CD4-positive, alpha-beta T cell (primary cell): ENCODE measurements at regions not wholly inside any gene's neighbourhood (a gene's known extent, or its start where the extent isn't known, plus 50 kb on each side); places are given as distances from the start of the nearest gene placed in this dataset.
"Not testable (repeated sequence)": the region's sequence is repeated elsewhere in the genome, so short reads cannot be mapped to it uniquely, and the experiment has no call there.

Source experiments
- ATAC-seq: fragments of 200-7000 bp; cut with Tn5 transposase; one replicate; pipeline ENCODE4 v1.10.0; 2022; ENCODE audit warnings: mild to moderate bottlenecking; ENCODE audit not compliant: poor library complexity
- CTCF ChIA-PET: fragments of 350-600 bp; sonication (Branson Sonifier 250); formaldehyde crosslinking; loops from one replicate; lab custom pipeline; 2021; ENCODE audit warnings: antibody characterized with exemption, inconsistent platforms; lab: Charles Lee
- POLR2A ChIA-PET: fragments of 350-600 bp; sonication (Branson Sonifier 250); formaldehyde crosslinking; loops from one replicate; lab custom pipeline; 2021; ENCODE audit warnings: antibody characterized with exemption, inconsistent platforms; lab: Charles Lee
- DNase-seq, 14 experiments: peaks; one replicate each; pipeline ENCODE4 v3.0.0-alpha.2; 2013 to 2020; ENCODE audit warnings: mixed read lengths in 2 of 14
- H3K27ac ChIP-seq, 2 donors: one replicate each; pipeline versions ENCODE4 v1.5.1 to v1.7.0; 2013; ENCODE audit warnings: low read length in 2 of 2, low read depth in 1 of 2, mild to moderate bottlenecking in 1 of 2
- H3K27me3 ChIP-seq, 2 experiments: 1 replicate in 1 of 2; 2 replicates in 1 of 2; pipeline versions ENCODE4 v1.6.1 to v1.7.0; 2013; ENCODE audit warnings: low read length in 2 of 2, control low read depth in 1 of 2, mild to moderate bottlenecking in 1 of 2, moderate library complexity in 1 of 2; ENCODE audit not compliant: insufficient read depth in 2 of 2, control insufficient read depth in 1 of 2
- H3K36me3 ChIP-seq: one replicate; pipeline ENCODE4 v1.6.1; 2013; ENCODE audit warnings: low read length, control low read depth; ENCODE audit not compliant: insufficient read depth
- H3K4me1 ChIP-seq: one replicate; pipeline ENCODE4 v1.6.1; 2013; ENCODE audit warnings: low read length, control low read depth; ENCODE audit not compliant: insufficient read depth
- H3K4me3 ChIP-seq: one replicate; pipeline ENCODE4 v1.5.1; 2013; ENCODE audit warnings: mild to moderate bottlenecking, low read length, moderate library complexity
- H3K9me3 ChIP-seq, 2 experiments: 1 replicate in 1 of 2; 2 replicates in 1 of 2; pipeline versions ENCODE4 v1.6.1 to v1.7.0; 2013; ENCODE audit warnings: low read length in 2 of 2, mild to moderate bottlenecking in 2 of 2, control low read depth in 1 of 2, moderate library complexity in 1 of 2; ENCODE audit not compliant: control insufficient read depth in 1 of 2, insufficient read depth in 1 of 2
- H3K27ac Mint-ChIP-seq: one replicate; pipeline ENCODE4 v1.8.0; 2020; ENCODE audit warnings: mixed read lengths
- H3K27me3 Mint-ChIP-seq: one replicate; pipeline ENCODE4 v1.8.0; 2021; ENCODE audit warnings: mixed read lengths
- H3K36me3 Mint-ChIP-seq: one replicate; pipeline ENCODE4 v1.8.0; 2021; ENCODE audit warnings: low read depth, mixed read lengths
- H3K4me1 Mint-ChIP-seq: one replicate; pipeline ENCODE4 v1.8.0; 2021; ENCODE audit warnings: low read depth, mixed read lengths
- H3K4me3 Mint-ChIP-seq: one replicate; pipeline ENCODE4 v1.8.0; 2020; ENCODE audit warnings: mild to moderate bottlenecking, mixed read lengths
- H3K9me3 Mint-ChIP-seq: one replicate; pipeline ENCODE4 v1.8.0; 2020; ENCODE audit warnings: mixed read lengths
- intact Hi-C, 2 experiments: fragments of 100-400 bp; cut with DNase I in 1 of 2; cut with micrococcal nuclease in 1 of 2; formaldehyde crosslinking; loops; one replicate each; pipeline versions ENCODE4 v1.15.1 to v1.9.0; 2023 to 2025; cut with DNase I, micrococcal nuclease
- TF ChIP-seq, protein P1 (sequence below): fragments of 200-600 bp; IDR thresholded peaks from one replicate; pipeline ENCODE4 v1.8.0; 2022; ENCODE audit warnings: antibody characterized with exemption, mild to moderate bottlenecking

DNA sequence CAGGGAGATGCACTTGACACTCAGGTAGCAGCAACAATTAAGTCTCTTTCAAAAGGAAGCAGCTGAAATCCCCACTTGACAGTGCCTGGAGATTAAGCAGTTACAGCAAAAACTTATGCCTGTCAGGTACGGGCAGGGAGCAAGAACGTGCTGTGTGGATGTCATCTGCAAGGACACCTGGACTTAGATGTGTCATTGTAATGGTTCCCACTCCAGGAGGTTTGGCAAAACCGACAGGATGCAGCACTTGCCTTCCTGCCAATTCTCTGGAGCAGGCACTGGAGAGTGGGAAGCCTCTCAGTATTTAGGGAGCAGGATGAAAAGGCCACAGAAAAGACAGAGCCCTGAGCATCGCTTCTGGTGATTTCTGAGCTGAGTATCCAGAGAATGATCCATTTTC lies 292.4 kb downstream of the PDCD6IP start:
- Histone ChIP-seq H3K27me3 (no peaks in the 10 kb centered on the region), H3K36me3 (no peaks in the 10 kb centered on the region), H3K27ac (no peak overlapping the region), H3K4me3 (no peak overlapping the region), H3K4me1 (no peaks in the 10 kb centered on the region), H3K9me3 (peaks cover 0 to 7% of the 10 kb centered on the region in 2 experiments)
- no peak overlapping the region for H3K4me3 Mint-ChIP-seq
- ChIA-PET POLR2A (no interaction called here), CTCF (no interaction called here)
- intact Hi-C loops: no loop called here
- ATAC-seq: no peak
- H3K27ac Mint-ChIP-seq: no peak overlapping the region
- TF ChIP-seq, protein P1, sequence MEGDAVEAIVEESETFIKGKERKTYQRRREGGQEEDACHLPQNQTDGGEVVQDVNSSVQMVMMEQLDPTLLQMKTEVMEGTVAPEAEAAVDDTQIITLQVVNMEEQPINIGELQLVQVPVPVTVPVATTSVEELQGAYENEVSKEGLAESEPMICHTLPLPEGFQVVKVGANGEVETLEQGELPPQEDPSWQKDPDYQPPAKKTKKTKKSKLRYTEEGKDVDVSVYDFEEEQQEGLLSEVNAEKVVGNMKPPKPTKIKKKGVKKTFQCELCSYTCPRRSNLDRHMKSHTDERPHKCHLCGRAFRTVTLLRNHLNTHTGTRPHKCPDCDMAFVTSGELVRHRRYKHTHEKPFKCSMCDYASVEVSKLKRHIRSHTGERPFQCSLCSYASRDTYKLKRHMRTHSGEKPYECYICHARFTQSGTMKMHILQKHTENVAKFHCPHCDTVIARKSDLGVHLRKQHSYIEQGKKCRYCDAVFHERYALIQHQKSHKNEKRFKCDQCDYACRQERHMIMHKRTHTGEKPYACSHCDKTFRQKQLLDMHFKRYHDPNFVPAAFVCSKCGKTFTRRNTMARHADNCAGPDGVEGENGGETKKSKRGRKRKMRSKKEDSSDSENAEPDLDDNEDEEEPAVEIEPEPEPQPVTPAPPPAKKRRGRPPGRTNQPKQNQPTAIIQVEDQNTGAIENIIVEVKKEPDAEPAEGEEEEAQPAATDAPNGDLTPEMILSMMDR: no peak
- no peaks in the 10 kb centered on the region for H3K4me1 Mint-ChIP-seq
- DNase-seq: no peak
- H3K36me3 Mint-ChIP-seq: no peaks in the 10 kb centered on the region
- no peaks in the 10 kb centered on the region for H3K9me3 Mint-ChIP-seq
- H3K27me3 Mint-ChIP-seq: no peaks in the 10 kb centered on the region

DNA sequence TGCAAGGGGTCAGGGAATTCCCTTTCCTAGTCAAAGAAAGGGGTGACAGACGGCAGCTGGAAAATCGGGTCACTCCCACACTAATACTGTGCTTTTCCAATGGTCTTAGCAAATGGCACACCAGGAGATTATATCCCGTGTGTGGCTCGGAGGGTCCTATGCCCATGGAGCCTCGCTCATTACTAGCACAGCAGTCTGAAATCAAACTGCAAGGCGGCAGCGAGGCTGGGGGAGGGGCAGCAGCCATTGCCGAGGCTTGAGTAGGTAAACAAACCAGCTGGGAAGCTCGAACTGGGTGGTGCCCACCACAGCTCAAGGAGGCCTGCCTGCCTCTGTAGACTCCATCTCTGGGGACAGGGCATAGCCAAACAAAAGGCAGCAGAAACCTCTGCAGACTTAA lies 295.9 kb downstream of the PDCD6IP start:
- H3K27ac ChIP-seq, DNase-seq, H3K9me3 Mint-ChIP-seq, H3K36me3 Mint-ChIP-seq, ATAC-seq, H3K4me1 ChIP-seq, H3K4me3 Mint-ChIP-seq, intact Hi-C loops, H3K27ac Mint-ChIP-seq, H3K36me3 ChIP-seq, H3K4me3 ChIP-seq, H3K4me1 Mint-ChIP-seq, CTCF ChIA-PET, H3K27me3 Mint-ChIP-seq, H3K9me3 ChIP-seq, POLR2A ChIA-PET, H3K27me3 ChIP-seq: not testable (repeated sequence)

DNA sequence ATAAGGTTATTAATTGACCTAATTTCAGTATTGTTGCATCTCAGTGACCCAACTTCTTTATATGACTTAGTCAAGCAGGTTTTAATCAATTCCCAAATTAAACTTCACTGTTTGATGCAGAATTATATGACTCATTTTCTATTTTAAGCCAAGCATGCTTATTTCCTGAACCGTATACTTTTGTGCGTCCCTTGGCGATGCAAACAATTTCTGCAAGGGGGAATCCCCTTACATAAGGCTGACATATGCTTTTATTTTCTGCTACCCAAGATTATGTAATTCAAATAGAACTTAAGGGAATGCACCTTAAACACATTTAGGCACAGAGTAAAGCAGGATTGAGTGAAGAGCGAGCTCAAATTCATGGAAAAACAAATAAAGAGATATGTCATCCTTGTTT lies 303.9 kb downstream of the PDCD6IP start:
- no peaks in the 10 kb centered on the region for H3K4me1 ChIP-seq
- H3K9me3 Mint-ChIP-seq: no peaks in the 10 kb centered on the region
- H3K4me1 Mint-ChIP-seq: no peaks in the 10 kb centered on the region
- no peak overlapping the region for H3K4me3 Mint-ChIP-seq
- intact Hi-C loops: no loop called here
- H3K27me3 ChIP-seq: no peaks in the 10 kb centered on the region
- CTCF ChIA-PET: no interaction called here
- POLR2A ChIA-PET: no interaction called here
- H3K36me3 Mint-ChIP-seq: no peaks in the 10 kb centered on the region
- no peaks in the 10 kb centered on the region for H3K36me3 ChIP-seq
- no peak overlapping the region for H3K4me3 ChIP-seq
- DNase-seq (no peak), ATAC-seq (no peak)
- no peaks in the 10 kb centered on the region for H3K27me3 Mint-ChIP-seq
- H3K27ac Mint-ChIP-seq: no peak overlapping the region
- H3K9me3 ChIP-seq: no peaks in the 10 kb centered on the region
- TF ChIP-seq, protein P1: no peak
- no peak overlapping the region for H3K27ac ChIP-seq

DNA sequence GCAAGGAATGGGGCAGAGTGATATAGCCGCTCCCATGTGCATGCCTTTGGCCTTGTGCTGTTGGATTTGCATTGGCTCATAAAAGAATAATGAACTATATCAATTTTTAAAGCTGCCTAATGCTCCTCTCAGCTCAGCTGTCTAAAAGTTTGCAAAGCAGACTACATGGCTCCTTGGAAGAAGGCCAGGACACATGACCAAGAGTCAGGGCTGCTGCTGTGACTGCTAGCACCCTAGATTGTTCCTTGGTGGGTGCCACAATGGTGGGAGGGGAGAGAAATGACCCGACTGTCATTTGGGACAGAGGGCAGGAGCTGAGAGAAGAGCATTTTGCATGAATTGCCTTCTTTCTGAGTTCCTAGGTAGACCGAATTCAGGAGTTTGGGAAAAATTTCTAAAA lies 307.9 kb downstream of the PDCD6IP start:
- intact Hi-C loops: no loop called here
- Mint-ChIP-seq H3K27ac (no peak overlapping the region), H3K36me3 (no peaks in the 10 kb centered on the region), H3K4me3 (no peak overlapping the region), H3K4me1 (no peaks in the 10 kb centered on the region), H3K9me3 (no peaks in the 10 kb centered on the region), H3K27me3 (no peaks in the 10 kb centered on the region)
- no peak for DNase-seq
- Histone ChIP-seq H3K4me1 (no peaks in the 10 kb centered on the region), H3K36me3 (no peaks in the 10 kb centered on the region), H3K27ac (no peak overlapping the region), H3K4me3 (no peak overlapping the region), H3K27me3 (no peaks in the 10 kb centered on the region), H3K9me3 (no peaks in the 10 kb centered on the region)
- ChIA-PET POLR2A (no interaction called here), CTCF (no interaction called here)
- ATAC-seq: no peak
- TF ChIP-seq, protein P1: no peak
